OCI-LY1 (cell line): ENCODE measurements at regions not wholly inside any gene's neighbourhood (a gene's known extent, or its start where the extent isn't known, plus 50 kb on each side); places are given as distances from the start of the nearest gene placed in this dataset.

ENCODE experiments used
- H2AFZ ChIP-seq: fragments of 200-600 bp; sonication (generic), shearing (Covaris generic); 2 replicates; pipeline ENCODE4 v1.6.0; 2014; ENCODE audit warnings: antibody characterized with exemption, mild to moderate bottlenecking, low read length
- H3F3A ChIP-seq: fragments of 200-600 bp; sonication (generic), shearing (Covaris generic); 2 replicates; pipeline ENCODE4 v1.6.0; 2014; ENCODE audit warnings: mild to moderate bottlenecking, antibody characterized with exemption, low read length, moderate library complexity; ENCODE audit not compliant: insufficient read depth
- H3K27ac ChIP-seq: fragments of 200-600 bp; sonication (generic); 2 replicates; pipeline ENCODE4 v1.5.1; 2014; ENCODE audit warnings: low read length, mixed run types, mild to moderate bottlenecking, low read depth; ENCODE audit not compliant: poor library complexity, severe bottlenecking
- H3K27me3 ChIP-seq: fragments of 200-600 bp; sonication (generic); 2 replicates; pipeline ENCODE4 v1.6.0; 2014; ENCODE audit warnings: antibody characterized with exemption, mild to moderate bottlenecking, low read length, moderate library complexity; ENCODE audit not compliant: insufficient read depth
- H3K36me3 ChIP-seq: fragments of 200-600 bp; sonication (generic); 2 replicates; pipeline ENCODE4 v1.6.1; 2014; ENCODE audit warnings: mild to moderate bottlenecking, antibody characterized with exemption, low read length, moderate library complexity, mixed read lengths; ENCODE audit not compliant: insufficient read depth
- H3K4me1 ChIP-seq: fragments of 200-600 bp; sonication (generic); 2 replicates; pipeline ENCODE4 v1.5.1; 2014; ENCODE audit warnings: mild to moderate bottlenecking, low read length, moderate library complexity; ENCODE audit not compliant: insufficient read depth, severe bottlenecking
- H3K4me2 ChIP-seq: fragments of 200-600 bp; sonication (generic), shearing (Covaris generic); 2 replicates; pipeline ENCODE4 v1.6.1; 2014; ENCODE audit warnings: low read length
- H3K4me3 ChIP-seq: fragments of 200-600 bp; sonication (generic); 2 replicates; pipeline ENCODE4 v1.5.1; 2014; ENCODE audit warnings: low read length, low read depth, mild to moderate bottlenecking, mixed read lengths; ENCODE audit not compliant: poor library complexity, severe bottlenecking
- H3K79me2 ChIP-seq: fragments of 200-600 bp; shearing (Covaris generic); 2 replicates; pipeline ENCODE4 v1.6.1; 2016; ENCODE audit warnings: mixed run types, low read length, mixed read lengths; ENCODE audit not compliant: insufficient read depth
- H3K9ac ChIP-seq: fragments of 200-600 bp; sonication (generic), shearing (Covaris generic); 2 replicates; pipeline ENCODE4 v1.6.1; 2014; ENCODE audit warnings: mild to moderate bottlenecking, low read length, mixed read lengths
- H3K9me2 ChIP-seq: fragments of 200-600 bp; sonication (generic), shearing (Covaris generic); 2 replicates; pipeline ENCODE4 v1.6.1; 2014; ENCODE audit warnings: low read depth, mild to moderate bottlenecking, low read length, mixed read lengths
- H3K9me3 ChIP-seq: fragments of 200-600 bp; shearing (Covaris generic); 2 replicates; pipeline ENCODE4 v1.6.1; 2014; ENCODE audit warnings: low read length, mixed read lengths
- H4K20me1 ChIP-seq: fragments of 200-600 bp; sonication (generic), shearing (Covaris generic); 2 replicates; pipeline ENCODE4 v1.6.0; 2016; ENCODE audit warnings: mild to moderate bottlenecking, low read length; ENCODE audit not compliant: insufficient read depth
- EZH2 ChIP-seq: fragments of 200-600 bp; sonication (generic), shearing (Covaris generic); IDR thresholded peaks from 2 replicates; pipeline ENCODE4 v1.8.0; 2017; ENCODE audit warnings: borderline replicate concordance, mixed run types, mild to moderate bottlenecking, antibody characterized with exemption, low read length, moderate library complexity, mixed read lengths
- TF ChIP-seq, protein P1 (sequence below): fragments of 200-600 bp; sonication (generic), shearing (Covaris generic); IDR thresholded peaks from 2 replicates; pipeline ENCODE4 v1.5.1; 2017; ENCODE audit warnings: mild to moderate bottlenecking, antibody characterized with exemption, low read length, moderate library complexity, mixed read lengths

DNA sequence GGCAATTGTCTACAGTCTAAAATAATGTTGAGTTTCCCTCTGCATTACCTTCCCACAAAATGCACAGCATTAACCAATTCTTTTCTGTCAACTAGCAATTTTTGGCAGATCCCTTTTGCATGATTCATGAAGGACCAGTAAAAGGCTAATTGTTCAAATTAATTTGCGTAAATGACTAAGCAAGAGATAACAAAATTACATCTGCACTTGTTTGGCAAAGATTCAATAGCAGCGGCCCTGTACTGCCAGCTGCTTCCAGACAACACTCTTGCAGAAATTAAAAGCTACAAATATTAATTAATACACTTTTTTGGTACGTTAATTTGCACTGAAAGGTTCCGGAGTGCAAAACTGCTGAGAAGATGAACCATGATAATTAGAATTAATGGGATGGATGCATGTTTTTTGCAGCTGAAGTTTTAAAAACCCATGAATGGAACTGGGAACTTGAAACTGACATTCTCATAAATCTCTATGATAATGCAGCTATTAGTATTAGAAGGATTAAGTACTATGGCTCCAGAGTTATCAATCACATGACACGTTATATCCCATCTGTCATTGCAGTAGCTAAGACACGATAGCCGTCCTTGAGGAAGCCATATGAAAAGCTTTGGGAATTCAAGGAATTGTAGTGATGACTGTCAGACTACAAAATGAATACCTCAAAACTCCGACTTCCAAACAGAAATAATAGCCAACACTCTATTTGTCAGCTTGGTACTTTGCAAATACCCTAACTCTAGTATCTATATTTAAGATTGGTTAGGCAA lies 1268.3 kb upstream of the ACVR2A start:
- Histone ChIP-seq H3K27me3 (no peaks in the 10 kb centered on the region), H3K9me3 (no peaks in the 10 kb centered on the region), H3K4me2 (no peak overlapping the region), H3K9ac (no peak overlapping the region), H3K4me3 (no peak overlapping the region), H3F3A (peaks cover 3% of the 10 kb centered on the region; the same call in 1 of the 2 replicates), H3K27ac (no peak overlapping the region), H3K79me2 (no peaks in the 10 kb centered on the region), H3K9me2 (no peaks in the 10 kb centered on the region), H4K20me1 (no peaks in the 10 kb centered on the region), H3K4me1 (no peaks in the 10 kb centered on the region), H2AFZ (no peak overlapping the region), H3K36me3 (no peaks in the 10 kb centered on the region)
- TF ChIP-seq EZH2: no peak
- TF ChIP-seq, protein P1, sequence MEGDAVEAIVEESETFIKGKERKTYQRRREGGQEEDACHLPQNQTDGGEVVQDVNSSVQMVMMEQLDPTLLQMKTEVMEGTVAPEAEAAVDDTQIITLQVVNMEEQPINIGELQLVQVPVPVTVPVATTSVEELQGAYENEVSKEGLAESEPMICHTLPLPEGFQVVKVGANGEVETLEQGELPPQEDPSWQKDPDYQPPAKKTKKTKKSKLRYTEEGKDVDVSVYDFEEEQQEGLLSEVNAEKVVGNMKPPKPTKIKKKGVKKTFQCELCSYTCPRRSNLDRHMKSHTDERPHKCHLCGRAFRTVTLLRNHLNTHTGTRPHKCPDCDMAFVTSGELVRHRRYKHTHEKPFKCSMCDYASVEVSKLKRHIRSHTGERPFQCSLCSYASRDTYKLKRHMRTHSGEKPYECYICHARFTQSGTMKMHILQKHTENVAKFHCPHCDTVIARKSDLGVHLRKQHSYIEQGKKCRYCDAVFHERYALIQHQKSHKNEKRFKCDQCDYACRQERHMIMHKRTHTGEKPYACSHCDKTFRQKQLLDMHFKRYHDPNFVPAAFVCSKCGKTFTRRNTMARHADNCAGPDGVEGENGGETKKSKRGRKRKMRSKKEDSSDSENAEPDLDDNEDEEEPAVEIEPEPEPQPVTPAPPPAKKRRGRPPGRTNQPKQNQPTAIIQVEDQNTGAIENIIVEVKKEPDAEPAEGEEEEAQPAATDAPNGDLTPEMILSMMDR: no peak

GRCh38 chr2:146572598-146572997 lies 1272.2 kb upstream of the ACVR2A start:
- Histone ChIP-seq H3K36me3 (no peaks in the 10 kb centered on the region), H3K4me2 (no peak overlapping the region), H3K9me3 (no peaks in the 10 kb centered on the region), H3K79me2 (no peaks in the 10 kb centered on the region), H3K9ac (no peak overlapping the region), H3F3A (peaks cover 3% of the 10 kb centered on the region; the same call in 1 of the 2 replicates), H4K20me1 (no peaks in the 10 kb centered on the region), H3K4me3 (no peak overlapping the region), H3K27ac (no peak overlapping the region), H3K4me1 (no peaks in the 10 kb centered on the region), H3K27me3 (no peaks in the 10 kb centered on the region), H3K9me2 (no peaks in the 10 kb centered on the region), H2AFZ (peak overlapping the region; percentile 54; the same call in 1 of the 2 replicates)
- TF ChIP-seq, protein P1: no peak
- no peak for TF ChIP-seq EZH2

- H3K4me1 ChIP-seq: no peaks in the 10 kb centered on the region
- no peaks in the 10 kb centered on the region for H3K9me3 ChIP-seq
- no peaks in the 10 kb centered on the region for H3K27me3 ChIP-seq
- H3F3A ChIP-seq: no peaks in the 10 kb centered on the region
- no peaks in the 10 kb centered on the region for H3K79me2 ChIP-seq
- H3K9me2 ChIP-seq: no peaks in the 10 kb centered on the region
- H2AFZ ChIP-seq: no peak overlapping the region
- no peak overlapping the region for H3K4me2 ChIP-seq
- no peak overlapping the region for H3K4me3 ChIP-seq
- H3K9ac ChIP-seq: no peak overlapping the region
- no peak for TF ChIP-seq EZH2
- TF ChIP-seq, protein P1: no peak
- H4K20me1 ChIP-seq: no peaks in the 10 kb centered on the region
- no peak overlapping the region for H3K27ac ChIP-seq
- H3K36me3 ChIP-seq: no peaks in the 10 kb centered on the region
Observed at GRCh38 chr2:146561996-146562395, 1282.8 kb upstream of the ACVR2A start.
